Calu3 (cell line): ENCODE measurements at regions not wholly inside any gene's neighbourhood (a gene's known extent, or its start where the extent isn't known, plus 50 kb on each side); places are given as distances from the start of the nearest gene placed in this dataset.

Experiments used
- BruUV-seq: library from RNA; stranded (reverse); fragments of 400-500 nt; replicated peaks from 2 replicates; lab custom pipeline; 2021; lab: Mats Ljungman, UMichigan
- CTCF ChIA-PET: fragments of 300-600 bp; sonication (Branson Sonifier 250); formaldehyde crosslinking; loops from one replicate; lab custom pipeline; 2022; ENCODE audit warnings: antibody characterized with exemption; lab: Charles Lee
- DNase-seq: peaks from one replicate; pipeline ENCODE4 v3.0.0; 2022
- H3K27ac Mint-ChIP-seq: one replicate; pipeline ENCODE4 v1.8.0; 2022; ENCODE audit warnings: mixed read lengths; ENCODE audit not compliant: unreplicated experiment
- H3K27me3 Mint-ChIP-seq: one replicate; pipeline ENCODE4 v1.8.0; 2022; ENCODE audit warnings: mixed read lengths; ENCODE audit not compliant: unreplicated experiment
- H3K36me3 Mint-ChIP-seq: one replicate; pipeline ENCODE4 v1.8.0; 2022; ENCODE audit warnings: mild to moderate bottlenecking, moderate library complexity, mixed read lengths; ENCODE audit not compliant: insufficient read depth, unreplicated experiment
- H3K4me1 Mint-ChIP-seq: one replicate; pipeline ENCODE4 v1.8.0; 2022; ENCODE audit warnings: mild to moderate bottlenecking, low read depth, mixed read lengths; ENCODE audit not compliant: unreplicated experiment
- H3K4me3 Mint-ChIP-seq: one replicate; pipeline ENCODE4 v1.8.0; 2022; ENCODE audit warnings: mild to moderate bottlenecking, low read depth, moderate library complexity, mixed read lengths; ENCODE audit not compliant: unreplicated experiment
- H3K9me3 Mint-ChIP-seq: one replicate; pipeline ENCODE4 v1.8.0; 2022; ENCODE audit warnings: low read depth, mixed read lengths; ENCODE audit not compliant: unreplicated experiment
- CTCF ChIP-seq: fragments of 200-600 bp; IDR thresholded peaks from one replicate; pipeline ENCODE4 v1.8.0; 2022; ENCODE audit warnings: antibody characterized with exemption; ENCODE audit not compliant: unreplicated experiment
- intact Hi-C: fragments of 100-400 bp; cut with micrococcal nuclease; formaldehyde crosslinking; loops from one replicate; pipeline ENCODE4 v1.10.0; 2022; ENCODE audit not compliant: unreplicated experiment

GRCh38 chr2:7270011-7270431 lies 352.8 kb downstream of the RNF144A start:
- no peaks in the 10 kb centered on the region for H3K4me1 Mint-ChIP-seq
- DNase-seq: no peak
- no peak overlapping the region for H3K27ac Mint-ChIP-seq
- no TSS peak for BruUV-seq
- no peaks in the 10 kb centered on the region for H3K36me3 Mint-ChIP-seq
- intact Hi-C loops: no loop called here
- no peak overlapping the region for H3K4me3 Mint-ChIP-seq
- no peaks in the 10 kb centered on the region for H3K9me3 Mint-ChIP-seq
- H3K27me3 Mint-ChIP-seq: peaks cover 34% of the 10 kb centered on the region
- no peak for TF ChIP-seq CTCF
- CTCF ChIA-PET: no interaction called here

- CTCF ChIA-PET: interaction anchor here (0.6 kb wide), 2 partner anchors 1089 to 1799 kb away, joined by 6 read pairs; no protein-coding TSS in a partner anchor
- Mint-ChIP-seq H3K36me3 (no peaks in the 10 kb centered on the region), H3K27ac (no peak overlapping the region), H3K27me3 (peaks cover 31% of the 10 kb centered on the region), H3K9me3 (no peaks in the 10 kb centered on the region), H3K4me1 (no peaks in the 10 kb centered on the region), H3K4me3 (no peak overlapping the region)
- no TSS peak for BruUV-seq
- no peak for TF ChIP-seq CTCF
- no peak for DNase-seq
- intact Hi-C loops: no loop called here
Observed at GRCh38 chr2:7272210-7272609, 355.0 kb downstream of the RNF144A start.

- CTCF ChIA-PET: no interaction called here
- DNase-seq: no peak
- Mint-ChIP-seq H3K27ac (no peak overlapping the region), H3K9me3 (peaks cover 3% of the 10 kb centered on the region), H3K27me3 (peaks cover 9% of the 10 kb centered on the region), H3K36me3 (no peaks in the 10 kb centered on the region), H3K4me1 (peaks cover 16% of the 10 kb centered on the region), H3K4me3 (no peak overlapping the region)
- no peak for TF ChIP-seq CTCF
- intact Hi-C loops: no loop called here
- BruUV-seq: no TSS peak
Observed at GRCh38 chr2:7278984-7279383, 361.8 kb downstream of the RNF144A start.

GRCh38 chr2:7279421-7279949 lies 362.3 kb downstream of the RNF144A start:
- H3K27me3 Mint-ChIP-seq: peaks cover 12% of the 10 kb centered on the region

More at GRCh38 chr2:7279421-7279949, 362.3 kb downstream of the RNF144A start:
- no TSS peak for BruUV-seq
- no peak for TF ChIP-seq CTCF
- peaks cover 3% of the 10 kb centered on the region for H3K9me3 Mint-ChIP-seq
- CTCF ChIA-PET: interaction anchor here (0.7 to 0.8 kb wide), 3 partner anchors 25 to 1842 kb away, joined by 3 to 4 read pairs (median 4); no protein-coding TSS in a partner anchor
- DNase-seq: no peak
- intact Hi-C loops: no loop called here
- no peak overlapping the region for H3K4me3 Mint-ChIP-seq
- H3K4me1 Mint-ChIP-seq: peaks cover 16% of the 10 kb centered on the region
- H3K36me3 Mint-ChIP-seq: no peaks in the 10 kb centered on the region
- peak overlapping the region; percentile 34 for H3K27ac Mint-ChIP-seq
